Glomerular endothelial cell (primary cell): ENCODE measurements at regions not wholly inside any gene's neighbourhood (a gene's known extent, or its start where the extent isn't known, plus 50 kb on each side); places are given as distances from the start of the nearest gene placed in this dataset.
"Not testable (repeated sequence)": the region's sequence is repeated elsewhere in the genome, so short reads cannot be mapped to it uniquely, and the experiment has no call there.

ENCODE experiments used
- DNase-seq: peaks from one replicate; pipeline ENCODE4 v3.0.0-alpha.2; 2011; ENCODE audit warnings: low read depth, low spot score; ENCODE audit errors: extremely low read depth

- no peak for DNase-seq
Observed at GRCh38 chr1:30179942-30180543, 543.3 kb downstream of the MATN1 start.

- no peak for DNase-seq
Observed at GRCh38 chr1:30176477-30176876, 546.9 kb downstream of the MATN1 start.

GRCh38 chr1:30174499-30174898 lies 548.9 kb downstream of the MATN1 start:
- no peak for DNase-seq

GRCh38 chr1:30173560-30173959 lies 549.8 kb downstream of the MATN1 start:
- no peak for DNase-seq

- no peak for DNase-seq
Observed at GRCh38 chr1:30172757-30173156, 550.6 kb downstream of the MATN1 start.

GRCh38 chr1:30172299-30172694 lies 551.1 kb downstream of the MATN1 start:
- no peak for DNase-seq

GRCh38 chr1:30171537-30172298 lies 551.7 kb downstream of the MATN1 start:
- no peak for DNase-seq

GRCh38 chr1:30169269-30169668 lies 554.1 kb downstream of the MATN1 start:
- no peak for DNase-seq

- no peak for DNase-seq
Observed at GRCh38 chr1:30166174-30166573, 557.2 kb downstream of the MATN1 start.

GRCh38 chr1:30165116-30165515 lies 558.3 kb downstream of the MATN1 start:
- no peak for DNase-seq

GRCh38 chr1:30164693-30165092 lies 558.7 kb downstream of the MATN1 start:
- DNase-seq, result no peak

GRCh38 chr1:30162565-30162964 lies 560.8 kb downstream of the MATN1 start:
- DNase-seq, result no peak

GRCh38 chr1:30161953-30162352 lies 561.4 kb downstream of the MATN1 start:
- no peak for DNase-seq

GRCh38 chr1:30160999-30161689 lies 562.2 kb downstream of the MATN1 start:
- no peak for DNase-seq

- DNase-seq, result no peak
Observed at GRCh38 chr1:30159015-30159414, 564.4 kb downstream of the MATN1 start.

GRCh38 chr1:30155698-30156097 lies 567.7 kb downstream of the MATN1 start:
- not testable (repeated sequence) for DNase-seq

GRCh38 chr1:30155253-30155652 lies 568.1 kb downstream of the MATN1 start:
- DNase-seq, result not testable (repeated sequence)

GRCh38 chr1:30153743-30154449 lies 569.5 kb downstream of the MATN1 start:
- no peak for DNase-seq

GRCh38 chr1:30151826-30152225 lies 571.6 kb downstream of the MATN1 start:
- no peak for DNase-seq

- DNase-seq, result no peak
Observed at GRCh38 chr1:30151119-30151518, 572.3 kb downstream of the MATN1 start.

- no peak for DNase-seq
Observed at GRCh38 chr1:30149226-30149625, 574.2 kb downstream of the MATN1 start.
